ENCODE measurements at regions not wholly inside any gene's neighbourhood (a gene's known extent, or its start where the extent isn't known, plus 50 kb on each side); places are given as distances from the start of the nearest gene placed in this dataset.

- WGBS = 96% methylated on average over 4 of the region's 4 CpGs
- Histone ChIP-seq H3K4me3 (ENCODE audit: low read depth in 1 of 3, low read length in 3 of 3) (no peak overlapping the region), H3K9me3 (ENCODE audit: control insufficient read depth in 4 of 4, low read length in 3 of 4) (no peaks in the 10 kb centered on the region), H3K4me1 (ENCODE audit: control insufficient read depth in 4 of 4, insufficient read depth in 4 of 4, low read length in 3 of 4) (no peaks in the 10 kb centered on the region), H3K27me3 (ENCODE audit: control insufficient read depth in 4 of 4, insufficient read depth in 4 of 4, low read length in 3 of 4) (no peaks in the 10 kb centered on the region), H3K36me3 (ENCODE audit: control insufficient read depth in 4 of 4, insufficient read depth in 3 of 4, low read depth in 1 of 4, low read length in 3 of 4) (no peaks in the 10 kb centered on the region), H3K27ac (ENCODE audit: low read depth in 1 of 2, low read length in 2 of 2) (no peak overlapping the region), H3K9ac (ENCODE audit: low read depth in 1 of 2, low read length in 2 of 2) (no peak overlapping the region)
- DNase-seq (ENCODE audit: low spot score) = no peak
- no peak for TF ChIP-seq SP1 (IDR thresholded peaks at IDR 0.05)
- TF ChIP-seq HNF4A (conservative IDR thresholded peaks at IDR 0.05) = no peak
- TF ChIP-seq FOXA2 (IDR thresholded peaks at IDR 0.05) = no peak
- no peak for TF ChIP-seq FOXA1 (IDR thresholded peaks at IDR 0.05)
- TF ChIP-seq RAD21 (IDR thresholded peaks at IDR 0.05) = no peak
- no peak for TF ChIP-seq EGR1 (IDR thresholded peaks at IDR 0.05; ENCODE audit: low read depth in 2 of 2)
- no peak for TF ChIP-seq REST (IDR thresholded peaks at IDR 0.05)
These were observed 350.4 kb downstream of the RAB28 start for GRCh38 chr4:13133700-13134099.

- no peaks in the 10 kb centered on the region for H3K36me3 ChIP-seq (ENCODE audit: control insufficient read depth in 4 of 4, insufficient read depth in 3 of 4, low read depth in 1 of 4, low read length in 3 of 4)
- no peak overlapping the region for H3K9ac ChIP-seq (ENCODE audit: low read depth in 1 of 2, low read length in 2 of 2)
- no peaks in the 10 kb centered on the region for H3K4me1 ChIP-seq (ENCODE audit: control insufficient read depth in 4 of 4, insufficient read depth in 4 of 4, low read length in 3 of 4)
- H3K4me3 ChIP-seq (ENCODE audit: low read depth in 1 of 3, low read length in 3 of 3) = no peak overlapping the region
- H3K9me3 ChIP-seq (ENCODE audit: control insufficient read depth in 4 of 4, low read length in 3 of 4) = no peaks in the 10 kb centered on the region
- no peak overlapping the region for H3K27ac ChIP-seq (ENCODE audit: low read depth in 1 of 2, low read length in 2 of 2)
- TF ChIP-seq RAD21 (IDR thresholded peaks at IDR 0.05) (no peak), FOXA1 (IDR thresholded peaks at IDR 0.05) (no peak), EGR1 (IDR thresholded peaks at IDR 0.05; ENCODE audit: low read depth in 2 of 2) (no peak), SP1 (IDR thresholded peaks at IDR 0.05) (no peak), GABPA (IDR thresholded peaks at IDR 0.05 in 1 of 2, conservative IDR thresholded peaks at IDR 0.05 in 1 of 2) (no peak), RXRA (IDR thresholded peaks at IDR 0.05) (no peak), ATF3 (IDR thresholded peaks at IDR 0.05) (no peak), CTCF (IDR thresholded peaks at IDR 0.05; ENCODE audit: low read depth, low read length, missing input control) (no peak), JUND (IDR thresholded peaks at IDR 0.05) (no peak), REST (IDR thresholded peaks at IDR 0.05) (no peak)
- DNase-seq (ENCODE audit: low spot score) = no peak
- no peaks in the 10 kb centered on the region for H3K27me3 ChIP-seq (ENCODE audit: control insufficient read depth in 4 of 4, insufficient read depth in 4 of 4, low read length in 3 of 4)
- 73% methylated on average over 3 of the region's 3 CpGs for WGBS
These were observed 353.3 kb downstream of the RAB28 start for GRCh38 chr4:13130848-13131247.
